Lower leg skin (tissue), 3 donors: ENCODE measurements at regions not wholly inside any gene's neighbourhood (a gene's known extent, or its start where the extent isn't known, plus 50 kb on each side); places are given as distances from the start of the nearest gene placed in this dataset.

Experiments used
- POLR2A ChIP-seq, 2 donors: fragments of 450-650 bp; IDR thresholded peaks; one replicate each; pipeline ENCODE4 v1.6.1; 2016 to 2017; ENCODE audit warnings: antibody characterized with exemption in 2 of 2, mild to moderate bottlenecking in 1 of 2, moderate library complexity in 1 of 2
- TF ChIP-seq, protein P1 (sequence below), 3 donors: fragments of 450-650 bp; IDR thresholded peaks; one replicate each; pipeline ENCODE4 v1.5.1; 2016; ENCODE audit warnings: antibody characterized with exemption in 3 of 3, mild to moderate bottlenecking in 3 of 3, moderate library complexity in 2 of 3

- TF ChIP-seq, protein P1, sequence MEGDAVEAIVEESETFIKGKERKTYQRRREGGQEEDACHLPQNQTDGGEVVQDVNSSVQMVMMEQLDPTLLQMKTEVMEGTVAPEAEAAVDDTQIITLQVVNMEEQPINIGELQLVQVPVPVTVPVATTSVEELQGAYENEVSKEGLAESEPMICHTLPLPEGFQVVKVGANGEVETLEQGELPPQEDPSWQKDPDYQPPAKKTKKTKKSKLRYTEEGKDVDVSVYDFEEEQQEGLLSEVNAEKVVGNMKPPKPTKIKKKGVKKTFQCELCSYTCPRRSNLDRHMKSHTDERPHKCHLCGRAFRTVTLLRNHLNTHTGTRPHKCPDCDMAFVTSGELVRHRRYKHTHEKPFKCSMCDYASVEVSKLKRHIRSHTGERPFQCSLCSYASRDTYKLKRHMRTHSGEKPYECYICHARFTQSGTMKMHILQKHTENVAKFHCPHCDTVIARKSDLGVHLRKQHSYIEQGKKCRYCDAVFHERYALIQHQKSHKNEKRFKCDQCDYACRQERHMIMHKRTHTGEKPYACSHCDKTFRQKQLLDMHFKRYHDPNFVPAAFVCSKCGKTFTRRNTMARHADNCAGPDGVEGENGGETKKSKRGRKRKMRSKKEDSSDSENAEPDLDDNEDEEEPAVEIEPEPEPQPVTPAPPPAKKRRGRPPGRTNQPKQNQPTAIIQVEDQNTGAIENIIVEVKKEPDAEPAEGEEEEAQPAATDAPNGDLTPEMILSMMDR (IDR thresholded peaks at IDR 0.05) = no peak
- no peak for TF ChIP-seq POLR2A (IDR thresholded peaks at IDR 0.05)
Observed at GRCh38 chr15:69939513-69940440, 157.9 kb downstream of the TLE3 start.
